ENCODE measurements at regions not wholly inside any gene's neighbourhood (a gene's known extent, or its start where the extent isn't known, plus 50 kb on each side); places are given as distances from the start of the nearest gene placed in this dataset.

- no peak overlapping the region for H3K27ac ChIP-seq (ENCODE audit: low read depth, low read length)
- no peaks in the 10 kb centered on the region for H3K9me3 ChIP-seq (ENCODE audit: control insufficient read depth in 5 of 5, low read length in 5 of 5)
- H3K4me3 ChIP-seq (ENCODE audit: low read depth in 1 of 5, low read length in 5 of 5), result peak overlapping the region in 1 of 5 donors; percentile 31
- H3K9ac ChIP-seq (ENCODE audit: low read length in 5 of 5), result peak overlapping the region in 1 of 5 donors; percentile 13
- peaks cover 0 to 25% (median 18%) of the 10 kb centered on the region in 5 donors for H3K4me1 ChIP-seq (ENCODE audit: control insufficient read depth in 5 of 5, insufficient read depth in 5 of 5, low read length in 5 of 5)
- H3K36me3 ChIP-seq (ENCODE audit: control insufficient read depth in 5 of 5, insufficient read depth in 5 of 5, low read length in 5 of 5), result no peaks in the 10 kb centered on the region
- H3K27me3 ChIP-seq (ENCODE audit: control insufficient read depth in 5 of 5, insufficient read depth in 4 of 5, low read length in 5 of 5), result peaks cover 0 to 6% (median 2%) of the 10 kb centered on the region in 5 donors
Observed at GRCh38 chr10:71143610-71144009, 68.8 kb upstream of the UNC5B start.

GRCh38 chr10:71144824-71145223 lies 67.5 kb upstream of the UNC5B start:
- no peak overlapping the region for H3K27ac ChIP-seq (ENCODE audit: low read depth, low read length)

GRCh38 chr10:71145352-71145945 lies 66.9 kb upstream of the UNC5B start:
- peaks cover 0 to 4% (median 0%) of the 10 kb centered on the region in 5 donors for H3K27me3 ChIP-seq (ENCODE audit: control insufficient read depth in 5 of 5, insufficient read depth in 4 of 5, low read length in 5 of 5)
- H3K9me3 ChIP-seq (ENCODE audit: control insufficient read depth in 5 of 5, low read length in 5 of 5), result no peaks in the 10 kb centered on the region
- no peak overlapping the region for H3K4me3 ChIP-seq (ENCODE audit: low read depth in 1 of 5, low read length in 5 of 5)
- peaks cover 0 to 25% (median 18%) of the 10 kb centered on the region in 5 donors for H3K4me1 ChIP-seq (ENCODE audit: control insufficient read depth in 5 of 5, insufficient read depth in 5 of 5, low read length in 5 of 5)
- H3K27ac ChIP-seq (ENCODE audit: low read depth, low read length), result no peak overlapping the region
- H3K36me3 ChIP-seq (ENCODE audit: control insufficient read depth in 5 of 5, insufficient read depth in 5 of 5, low read length in 5 of 5), result no peaks in the 10 kb centered on the region
- no peak overlapping the region for H3K9ac ChIP-seq (ENCODE audit: low read length in 5 of 5)

More at GRCh38 chr10:71144824-71145223, 67.5 kb upstream of the UNC5B start:
- Histone ChIP-seq H3K4me1 (ENCODE audit: control insufficient read depth in 5 of 5, insufficient read depth in 5 of 5, low read length in 5 of 5) (peaks cover 0 to 25% (median 18%) of the 10 kb centered on the region in 5 donors), H3K9me3 (ENCODE audit: control insufficient read depth in 5 of 5, low read length in 5 of 5) (no peaks in the 10 kb centered on the region), H3K36me3 (ENCODE audit: control insufficient read depth in 5 of 5, insufficient read depth in 5 of 5, low read length in 5 of 5) (no peaks in the 10 kb centered on the region), H3K27me3 (ENCODE audit: control insufficient read depth in 5 of 5, insufficient read depth in 4 of 5, low read length in 5 of 5) (peaks cover 0 to 4% (median 0%) of the 10 kb centered on the region in 5 donors), H3K9ac (ENCODE audit: low read length in 5 of 5) (no peak overlapping the region), H3K4me3 (ENCODE audit: low read depth in 1 of 5, low read length in 5 of 5) (no peak overlapping the region)

GRCh38 chr10:71150796-71151195 lies 61.6 kb upstream of the UNC5B start:
- no peaks in the 10 kb centered on the region for H3K9me3 ChIP-seq (ENCODE audit: control insufficient read depth in 5 of 5, low read length in 5 of 5)
- H3K27me3 ChIP-seq (ENCODE audit: control insufficient read depth in 5 of 5, insufficient read depth in 4 of 5, low read length in 5 of 5), result peaks cover 0 to 4% (median 0%) of the 10 kb centered on the region in 5 donors
- no peaks in the 10 kb centered on the region for H3K4me1 ChIP-seq (ENCODE audit: control insufficient read depth in 5 of 5, insufficient read depth in 5 of 5, low read length in 5 of 5)
- H3K4me3 ChIP-seq (ENCODE audit: low read depth in 1 of 5, low read length in 5 of 5), result no peak overlapping the region
- no peak overlapping the region for H3K9ac ChIP-seq (ENCODE audit: low read length in 5 of 5)
- H3K27ac ChIP-seq (ENCODE audit: low read depth, low read length), result no peak overlapping the region
- no peaks in the 10 kb centered on the region for H3K36me3 ChIP-seq (ENCODE audit: control insufficient read depth in 5 of 5, insufficient read depth in 5 of 5, low read length in 5 of 5)

- no peak overlapping the region for H3K4me3 ChIP-seq (ENCODE audit: low read depth in 1 of 5, low read length in 5 of 5)
- H3K4me1 ChIP-seq (ENCODE audit: control insufficient read depth in 5 of 5, insufficient read depth in 5 of 5, low read length in 5 of 5), result peaks cover 0 to 5% (median 0%) of the 10 kb centered on the region in 5 donors
- peaks cover 0 to 4% (median 0%) of the 10 kb centered on the region in 5 donors for H3K27me3 ChIP-seq (ENCODE audit: control insufficient read depth in 5 of 5, insufficient read depth in 4 of 5, low read length in 5 of 5)
- H3K9ac ChIP-seq (ENCODE audit: low read length in 5 of 5), result no peak overlapping the region
- H3K9me3 ChIP-seq (ENCODE audit: control insufficient read depth in 5 of 5, low read length in 5 of 5), result no peaks in the 10 kb centered on the region
- H3K36me3 ChIP-seq (ENCODE audit: control insufficient read depth in 5 of 5, insufficient read depth in 5 of 5, low read length in 5 of 5), result no peaks in the 10 kb centered on the region
- H3K27ac ChIP-seq (ENCODE audit: low read depth, low read length), result no peak overlapping the region
Observed at GRCh38 chr10:71152043-71152442, 60.3 kb upstream of the UNC5B start.

- no peaks in the 10 kb centered on the region for H3K27me3 ChIP-seq (ENCODE audit: control insufficient read depth in 5 of 5, insufficient read depth in 4 of 5, low read length in 5 of 5)
Observed at GRCh38 chr10:71156436-71156835, 55.9 kb upstream of the UNC5B start.

GRCh38 chr10:71157435-71157834 lies 54.9 kb upstream of the UNC5B start:
- H3K27me3 ChIP-seq (ENCODE audit: control insufficient read depth in 5 of 5, insufficient read depth in 4 of 5, low read length in 5 of 5), result no peaks in the 10 kb centered on the region
- H3K9me3 ChIP-seq (ENCODE audit: control insufficient read depth in 5 of 5, low read length in 5 of 5), result no peaks in the 10 kb centered on the region
- no peaks in the 10 kb centered on the region for H3K36me3 ChIP-seq (ENCODE audit: control insufficient read depth in 5 of 5, insufficient read depth in 5 of 5, low read length in 5 of 5)
- H3K9ac ChIP-seq (ENCODE audit: low read length in 5 of 5), result no peak overlapping the region
- H3K27ac ChIP-seq (ENCODE audit: low read depth, low read length), result no peak overlapping the region
- H3K4me3 ChIP-seq (ENCODE audit: low read depth in 1 of 5, low read length in 5 of 5), result no peak overlapping the region
- H3K4me1 ChIP-seq (ENCODE audit: control insufficient read depth in 5 of 5, insufficient read depth in 5 of 5, low read length in 5 of 5), result peaks cover 0 to 5% (median 0%) of the 10 kb centered on the region in 5 donors

More at GRCh38 chr10:71156436-71156835, 55.9 kb upstream of the UNC5B start:
- no peaks in the 10 kb centered on the region for H3K36me3 ChIP-seq (ENCODE audit: control insufficient read depth in 5 of 5, insufficient read depth in 5 of 5, low read length in 5 of 5)
- H3K4me3 ChIP-seq (ENCODE audit: low read depth in 1 of 5, low read length in 5 of 5), result no peak overlapping the region
- H3K9me3 ChIP-seq (ENCODE audit: control insufficient read depth in 5 of 5, low read length in 5 of 5), result no peaks in the 10 kb centered on the region
- no peak overlapping the region for H3K27ac ChIP-seq (ENCODE audit: low read depth, low read length)
- peaks cover 0 to 5% (median 0%) of the 10 kb centered on the region in 5 donors for H3K4me1 ChIP-seq (ENCODE audit: control insufficient read depth in 5 of 5, insufficient read depth in 5 of 5, low read length in 5 of 5)
- H3K9ac ChIP-seq (ENCODE audit: low read length in 5 of 5), result no peak overlapping the region

- Histone ChIP-seq H3K4me1 (ENCODE audit: control insufficient read depth in 5 of 5, insufficient read depth in 5 of 5, low read length in 5 of 5) (peaks cover 0 to 5% (median 0%) of the 10 kb centered on the region in 5 donors), H3K9me3 (ENCODE audit: control insufficient read depth in 5 of 5, low read length in 5 of 5) (no peaks in the 10 kb centered on the region), H3K27ac (ENCODE audit: low read depth, low read length) (no peak overlapping the region), H3K36me3 (ENCODE audit: control insufficient read depth in 5 of 5, insufficient read depth in 5 of 5, low read length in 5 of 5) (no peaks in the 10 kb centered on the region), H3K4me3 (ENCODE audit: low read depth in 1 of 5, low read length in 5 of 5) (no peak overlapping the region), H3K9ac (ENCODE audit: low read length in 5 of 5) (no peak overlapping the region), H3K27me3 (ENCODE audit: control insufficient read depth in 5 of 5, insufficient read depth in 4 of 5, low read length in 5 of 5) (no peaks in the 10 kb centered on the region)
Observed at GRCh38 chr10:71158251-71158650, 54.1 kb upstream of the UNC5B start.

- Histone ChIP-seq H3K9ac (ENCODE audit: low read length in 5 of 5) (no peak overlapping the region), H3K4me3 (ENCODE audit: low read depth in 1 of 5, low read length in 5 of 5) (no peak overlapping the region), H3K9me3 (ENCODE audit: control insufficient read depth in 5 of 5, low read length in 5 of 5) (no peaks in the 10 kb centered on the region), H3K27me3 (ENCODE audit: control insufficient read depth in 5 of 5, insufficient read depth in 4 of 5, low read length in 5 of 5) (no peaks in the 10 kb centered on the region), H3K36me3 (ENCODE audit: control insufficient read depth in 5 of 5, insufficient read depth in 5 of 5, low read length in 5 of 5) (no peaks in the 10 kb centered on the region), H3K4me1 (ENCODE audit: control insufficient read depth in 5 of 5, insufficient read depth in 5 of 5, low read length in 5 of 5) (peaks cover 0 to 5% (median 0%) of the 10 kb centered on the region in 5 donors), H3K27ac (ENCODE audit: low read depth, low read length) (no peak overlapping the region)
Observed at GRCh38 chr10:71158902-71159301, 53.5 kb upstream of the UNC5B start.

- Histone ChIP-seq H3K27me3 (ENCODE audit: control insufficient read depth in 5 of 5, insufficient read depth in 4 of 5, low read length in 5 of 5) (no peaks in the 10 kb centered on the region), H3K4me1 (ENCODE audit: control insufficient read depth in 5 of 5, insufficient read depth in 5 of 5, low read length in 5 of 5) (peaks cover 0 to 5% (median 0%) of the 10 kb centered on the region in 5 donors), H3K27ac (ENCODE audit: low read depth, low read length) (no peak overlapping the region), H3K36me3 (ENCODE audit: control insufficient read depth in 5 of 5, insufficient read depth in 5 of 5, low read length in 5 of 5) (no peaks in the 10 kb centered on the region), H3K4me3 (ENCODE audit: low read depth in 1 of 5, low read length in 5 of 5) (no peak overlapping the region), H3K9me3 (ENCODE audit: control insufficient read depth in 5 of 5, low read length in 5 of 5) (no peaks in the 10 kb centered on the region), H3K9ac (ENCODE audit: low read length in 5 of 5) (no peak overlapping the region)
Observed at GRCh38 chr10:71159892-71160291, 52.5 kb upstream of the UNC5B start.
